ENCODE measurements at regions not wholly inside any gene's neighbourhood (a gene's known extent, or its start where the extent isn't known, plus 50 kb on each side); places are given as distances from the start of the nearest gene placed in this dataset.

- no peak for DNase-seq
Observed at GRCh38 chr4:19987746-19988145, 264.0 kb upstream of the SLIT2 start.

- DNase-seq, result no peak
Observed at GRCh38 chr4:19983072-19983471, 268.6 kb upstream of the SLIT2 start.

GRCh38 chr4:19982556-19982955, 269.1 kb upstream of the SLIT2 start:
- no peak for DNase-seq

GRCh38 chr4:19971829-19972228, 279.9 kb upstream of the SLIT2 start:
- DNase-seq, result no peak

GRCh38 chr4:19969492-19969891, 282.2 kb upstream of the SLIT2 start:
- no peak for DNase-seq

- no peak for DNase-seq
Observed at GRCh38 chr4:19961091-19961490, 290.6 kb upstream of the SLIT2 start.

- DNase-seq, result no peak
Observed at GRCh38 chr4:19958848-19959247, 292.9 kb upstream of the SLIT2 start.

GRCh38 chr4:19947349-19947748, 304.4 kb upstream of the SLIT2 start:
- no peak for DNase-seq

- no peak for DNase-seq
Observed at GRCh38 chr4:19945979-19946380, 305.7 kb upstream of the SLIT2 start.

- DNase-seq, result no peak
Observed at GRCh38 chr4:19945501-19945900, 306.2 kb upstream of the SLIT2 start.

- DNase-seq, result no peak
Observed at GRCh38 chr4:19944806-19945205, 306.9 kb upstream of the SLIT2 start.

GRCh38 chr4:19944251-19944650, 307.5 kb upstream of the SLIT2 start:
- no peak for DNase-seq

- no peak for DNase-seq
Observed at GRCh38 chr4:19941434-19941833, 310.3 kb upstream of the SLIT2 start.

GRCh38 chr4:19940861-19941260, 310.8 kb upstream of the SLIT2 start:
- DNase-seq, result no peak

GRCh38 chr4:19936476-19936875, 315.2 kb upstream of the SLIT2 start:
- DNase-seq, result no peak

- no peak for DNase-seq
Observed at GRCh38 chr4:19930742-19931141, 321.0 kb upstream of the SLIT2 start.

- DNase-seq, result no peak
Observed at GRCh38 chr4:19927381-19927780, 324.3 kb upstream of the SLIT2 start.

- DNase-seq, result no peak
Observed at GRCh38 chr4:19925516-19925915, 326.2 kb upstream of the SLIT2 start.

GRCh38 chr4:19924761-19925160, 326.9 kb upstream of the SLIT2 start:
- no peak for DNase-seq

- DNase-seq, result no peak
Observed at GRCh38 chr4:19915276-19915675, 336.4 kb upstream of the SLIT2 start.

- DNase-seq, result no peak
Observed at GRCh38 chr4:19913650-19914049, 338.1 kb upstream of the SLIT2 start.

- DNase-seq, result no peak
Observed at GRCh38 chr4:19910861-19911525, 340.7 kb upstream of the SLIT2 start.

- no peak for DNase-seq
Observed at GRCh38 chr4:19905024-19905423, 346.7 kb upstream of the SLIT2 start.

GRCh38 chr4:19888587-19888986, 363.1 kb upstream of the SLIT2 start:
- DNase-seq, result no peak

- DNase-seq, result no peak
Observed at GRCh38 chr4:19883841-19884240, 367.9 kb upstream of the SLIT2 start.

GRCh38 chr4:19880206-19880605, 371.5 kb upstream of the SLIT2 start:
- no peak for DNase-seq

Measured in stimulated activated CD4-positive, alpha-beta T cell treated with anti-CD3 and anti-CD28 coated beads, Interleukin-4, amount 100 ng/mL, for 4 hours (primary cell).